ENCODE measurements at regions not wholly inside any gene's neighbourhood (a gene's known extent, or its start where the extent isn't known, plus 50 kb on each side); places are given as distances from the start of the nearest gene placed in this dataset.

- DNase-seq = no peak
These were observed 134.8 kb downstream of the TMEM174 start for GRCh38 chr5:73307645-73308355.

DNA sequence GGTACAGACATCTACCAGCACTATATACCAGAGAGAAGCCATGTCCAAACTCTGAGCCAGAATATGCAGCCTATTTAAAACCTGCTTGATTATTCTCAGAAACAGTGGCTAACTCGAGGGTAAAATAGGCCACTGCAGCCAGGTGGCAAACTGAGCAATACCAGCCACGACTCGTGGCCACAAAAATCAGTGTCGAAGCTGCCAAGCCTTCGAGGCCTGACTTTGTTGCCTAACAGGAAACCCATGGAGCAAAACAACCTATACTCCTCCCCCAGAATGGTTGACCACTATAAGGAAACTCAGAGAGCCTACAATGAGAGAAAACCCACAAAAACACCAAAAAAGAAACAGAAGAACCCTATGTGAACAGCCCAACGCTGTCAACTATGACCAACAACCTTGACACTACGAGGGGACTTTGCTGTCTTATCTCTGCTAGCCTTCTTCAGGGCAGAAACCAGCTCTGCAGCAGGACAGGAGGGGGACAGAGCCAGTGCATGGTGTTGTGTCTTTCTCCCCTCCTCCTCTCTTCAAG lies 133.8 kb downstream of the TMEM174 start:
- no peak for DNase-seq

DNA sequence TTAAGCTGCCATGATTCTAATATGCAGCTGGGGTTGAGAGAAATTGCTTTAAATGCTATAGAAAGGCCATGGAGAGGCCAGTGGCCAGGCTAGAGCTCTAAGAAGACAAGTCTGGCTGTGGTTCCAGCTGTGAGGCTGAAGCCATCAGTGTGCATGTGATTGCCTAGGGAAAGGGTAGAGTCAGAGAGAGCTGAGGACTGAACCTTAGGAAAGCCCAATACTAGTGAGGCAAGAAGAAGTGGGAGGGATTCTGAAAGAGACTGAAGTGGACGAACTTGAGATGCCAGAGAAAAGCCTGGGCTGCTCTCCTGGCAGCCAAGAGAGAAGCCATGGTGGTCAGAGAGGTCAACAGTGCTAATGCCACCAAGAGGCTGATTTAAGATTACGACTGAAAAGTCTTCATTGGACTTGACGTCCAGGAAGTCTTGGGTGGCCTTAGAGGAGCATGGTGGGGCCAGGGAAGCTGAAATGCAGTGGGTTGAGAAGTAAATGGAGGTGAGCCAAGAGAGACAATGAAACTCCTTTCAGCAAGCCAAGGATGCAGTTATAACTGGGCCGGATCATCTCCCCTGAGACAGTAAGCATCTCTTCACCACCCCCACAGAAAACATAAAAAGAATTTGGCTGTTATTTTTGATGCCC lies 133.2 kb downstream of the TMEM174 start:
- DNase-seq = no peak

- DNase-seq = no peak
These were observed 132.4 kb downstream of the TMEM174 start for GRCh38 chr5:73305386-73305785.

DNA sequence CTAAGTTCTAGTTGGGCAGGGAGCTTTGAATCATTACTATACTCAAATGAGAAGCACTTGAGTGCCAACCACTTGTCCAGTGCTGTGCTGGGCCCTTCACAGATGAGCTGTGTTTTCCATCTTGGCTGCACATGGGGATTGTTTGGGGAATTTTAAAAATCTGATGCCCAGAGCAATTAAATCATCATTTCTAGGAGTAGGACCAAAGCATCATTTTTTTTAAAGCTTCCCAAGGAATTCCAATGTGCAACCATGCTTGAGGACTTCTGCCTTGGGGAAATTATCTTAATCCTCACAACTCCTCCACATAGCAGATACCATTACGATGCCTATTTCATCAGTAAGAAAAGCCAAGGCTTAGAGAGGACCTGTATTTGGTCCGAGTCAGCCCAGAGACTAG lies 131.4 kb downstream of the TMEM174 start:
- no peak for DNase-seq

DNA sequence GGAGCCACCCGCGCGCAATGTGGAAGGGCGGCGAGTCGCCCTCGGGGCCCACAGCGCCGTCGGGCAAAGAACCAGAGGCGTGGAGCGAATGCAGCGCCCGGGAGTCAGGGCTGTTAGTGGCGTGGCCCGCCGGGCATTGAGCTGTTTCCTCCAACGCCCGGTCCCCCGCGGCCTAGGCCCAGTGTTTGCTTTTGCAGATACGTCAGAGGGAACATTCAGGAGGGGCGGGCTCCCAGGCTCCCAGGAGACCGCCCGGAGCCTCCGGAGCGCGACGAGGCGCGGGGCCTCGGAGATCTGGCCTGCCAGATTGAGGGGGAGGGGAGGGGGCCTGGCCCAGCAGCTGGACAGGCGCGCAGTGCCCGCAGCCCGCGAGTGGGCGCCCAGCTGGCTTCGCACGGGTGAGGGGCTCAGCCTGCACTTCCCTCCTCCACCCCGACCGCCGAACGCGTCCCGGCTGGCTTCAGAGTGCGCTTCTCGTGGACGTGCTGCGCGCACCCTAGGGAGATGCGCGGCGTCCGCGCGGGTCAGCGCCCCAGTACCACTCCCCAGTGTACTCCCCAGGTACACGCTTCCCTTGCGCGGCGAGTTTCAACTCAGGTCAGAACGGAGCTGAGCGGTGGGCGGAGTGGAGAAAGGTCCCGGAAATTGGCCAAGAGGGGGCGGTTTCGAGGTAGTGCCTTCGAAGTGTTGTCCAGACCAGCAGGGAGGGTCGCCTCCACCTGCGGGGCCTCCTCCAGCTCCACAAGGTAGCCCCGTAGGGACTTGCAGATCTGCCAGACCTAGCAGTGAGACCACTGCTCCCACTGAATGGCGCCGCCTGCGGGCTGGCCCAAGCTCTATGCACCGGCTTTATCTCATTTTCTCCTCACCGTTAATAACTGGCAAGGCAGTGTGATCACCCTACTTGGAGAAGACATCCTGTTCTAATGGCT lies 130.4 kb downstream of the TMEM174 start:
- peak in 1 of 2 experiments; percentile 40 for DNase-seq

DNA sequence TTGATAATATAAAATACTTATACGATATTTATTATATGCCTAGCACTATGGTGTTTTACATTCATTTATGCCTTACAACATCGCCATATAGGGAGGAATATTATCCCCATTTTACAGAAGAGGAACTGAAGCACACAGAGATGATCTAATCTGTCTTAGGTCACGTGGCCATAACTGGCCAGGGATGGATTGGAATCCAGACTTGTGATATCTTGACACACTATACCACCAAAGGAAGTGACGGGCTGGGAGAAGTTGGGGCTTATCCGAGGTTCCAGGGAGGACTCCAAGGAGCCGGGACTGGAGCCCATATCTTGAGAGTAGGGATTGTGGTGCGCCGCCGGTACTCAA lies 129.8 kb downstream of the TMEM174 start:
- no peak for DNase-seq

DNA sequence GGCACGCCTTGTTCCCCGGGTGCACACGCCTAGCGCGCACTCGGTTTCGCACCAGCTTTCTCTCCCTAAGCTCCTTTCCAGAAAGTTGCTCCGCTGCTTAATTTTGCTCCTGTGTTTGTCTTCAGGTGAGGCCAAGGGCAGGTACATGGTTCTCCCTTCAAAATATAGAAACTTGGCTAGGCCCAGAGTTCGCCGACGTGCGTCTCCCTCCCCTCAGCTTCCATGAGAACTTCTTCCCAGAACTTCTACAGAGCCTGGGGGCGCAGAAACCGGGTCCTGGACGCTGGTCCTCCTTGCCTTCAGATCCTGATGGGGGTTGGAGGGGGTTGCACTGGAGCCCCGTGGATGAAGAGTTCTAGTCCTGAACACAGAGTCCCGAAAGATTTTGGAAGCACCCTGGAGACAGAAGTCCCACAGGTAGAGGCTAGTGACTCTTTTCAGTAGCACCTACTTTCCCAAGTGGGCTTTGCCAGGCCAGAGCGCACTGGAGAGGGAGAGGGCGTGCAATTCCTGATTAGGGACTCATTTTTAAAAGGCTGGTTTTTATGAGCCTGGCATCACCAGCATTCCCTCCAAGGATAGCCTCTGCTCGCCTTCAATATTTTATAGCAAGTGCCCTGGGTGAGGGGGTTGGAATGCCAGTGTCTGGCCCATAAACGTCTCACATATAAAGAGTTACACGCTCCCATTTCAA lies 128.4 kb downstream of the TMEM174 start:
- no peak for DNase-seq

DNA sequence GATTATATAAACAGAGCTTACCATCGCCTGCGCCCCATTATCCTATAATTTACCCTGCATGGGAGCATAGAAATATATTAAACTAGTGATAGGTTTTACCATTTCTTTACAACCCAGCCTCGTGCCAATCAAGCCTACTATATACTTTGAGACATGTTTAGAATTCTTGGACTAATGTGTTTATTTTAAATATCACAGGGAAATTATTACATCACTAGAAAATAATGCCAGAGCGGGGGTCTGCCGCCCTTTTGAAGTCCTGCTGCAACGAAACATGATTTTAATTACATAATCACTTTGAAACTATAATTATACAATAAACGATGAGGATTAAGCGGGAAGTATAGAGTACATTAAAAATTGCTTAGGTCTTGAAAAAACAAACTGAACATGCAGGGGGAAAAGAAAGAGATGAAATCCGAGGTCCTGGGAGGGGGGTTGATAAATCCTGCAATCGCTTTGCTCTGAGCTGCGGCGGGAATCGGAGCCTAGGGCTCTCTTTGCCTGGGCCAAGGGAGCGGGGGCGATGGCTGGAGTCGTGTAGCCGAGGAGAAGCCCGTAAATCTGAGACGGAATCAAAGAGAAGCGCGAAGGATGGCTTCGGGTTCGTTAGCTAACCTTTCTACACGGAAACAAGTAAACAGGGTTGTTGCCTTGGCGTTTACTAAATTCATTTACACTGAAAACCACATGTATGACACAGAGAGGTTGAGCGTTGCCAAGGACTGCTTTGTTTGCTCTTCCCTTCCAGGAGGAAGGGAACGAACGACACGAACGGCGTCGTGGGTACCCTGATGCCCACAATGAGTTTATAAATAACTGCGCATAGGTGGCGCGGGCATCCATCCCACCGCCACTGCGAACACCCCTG lies 127.6 kb downstream of the TMEM174 start:
- DNase-seq = no peak

DNA sequence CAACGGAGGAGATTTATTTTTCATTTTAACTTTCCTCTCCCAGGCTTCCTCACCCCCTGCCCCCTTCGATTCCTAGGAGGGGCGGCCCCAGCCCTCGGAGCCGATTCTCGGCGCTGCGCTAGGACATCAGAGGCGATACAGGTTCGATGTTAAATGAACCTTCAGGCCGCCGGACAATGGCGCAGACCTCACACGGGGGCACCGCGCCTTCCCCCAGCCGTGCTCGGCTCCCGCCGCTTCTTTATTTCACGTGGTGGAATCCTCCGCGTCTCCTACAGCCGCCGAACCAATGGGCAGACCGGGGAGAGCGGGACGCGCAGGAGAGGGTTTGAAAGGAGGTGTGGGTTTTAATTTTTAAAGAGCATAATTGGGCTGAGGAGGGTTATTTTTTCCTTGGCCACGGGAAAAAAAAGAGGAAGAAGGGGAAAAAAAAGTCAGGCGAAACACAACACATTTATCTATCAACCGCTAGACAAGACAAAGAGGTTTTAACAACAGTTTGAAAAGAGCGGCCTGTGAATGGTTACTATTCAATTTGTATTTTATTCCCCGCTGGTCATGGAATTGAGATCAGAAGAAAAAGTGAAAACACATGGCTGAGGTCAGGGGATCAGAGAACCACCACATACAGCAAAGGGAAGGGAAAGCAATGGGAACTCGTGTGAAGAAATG lies 126.8 kb downstream of the TMEM174 start:
- DNase-seq = no peak

DNA sequence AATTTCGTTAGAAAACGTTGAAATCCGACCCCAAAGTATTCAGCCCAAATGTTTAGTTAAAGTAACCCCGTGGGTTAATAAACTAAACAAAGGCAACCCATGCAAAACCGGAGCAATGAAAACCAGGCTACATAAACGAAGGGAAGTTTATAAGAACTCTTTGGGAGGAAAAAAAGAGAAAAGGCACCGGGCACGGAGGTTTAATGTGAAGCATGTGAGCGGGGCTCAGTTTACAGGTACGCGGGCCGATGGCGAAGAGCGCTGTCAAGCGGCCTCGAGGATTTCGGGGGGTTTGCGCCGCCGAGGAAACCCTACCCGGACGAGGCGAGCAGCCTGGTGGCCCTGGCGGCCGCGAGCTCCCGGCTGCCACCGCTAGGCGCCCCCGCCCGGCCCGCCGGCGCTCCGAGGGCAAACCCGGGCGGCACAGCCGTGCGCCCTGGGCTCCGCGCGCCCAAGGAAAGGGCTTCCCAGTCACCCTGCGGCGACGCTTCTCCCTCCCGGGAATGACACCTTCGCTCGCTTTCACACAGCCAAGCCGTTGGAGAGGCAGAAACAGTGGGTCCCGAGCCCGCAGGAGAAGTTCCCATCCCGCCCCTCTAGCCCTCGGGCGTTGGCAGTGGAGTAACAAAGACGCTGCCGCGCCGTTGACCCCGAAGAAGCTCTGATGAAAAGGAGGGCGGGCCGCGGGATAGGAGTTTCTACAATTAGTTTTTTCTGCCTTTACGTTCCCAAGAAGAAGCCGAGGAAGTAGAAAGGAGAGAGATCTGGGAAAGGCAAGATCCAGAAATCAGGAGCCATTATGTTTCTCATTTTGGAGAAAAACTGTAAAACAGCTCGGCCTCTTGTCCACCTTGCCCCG lies 126.0 kb downstream of the TMEM174 start:
- peak; percentile 8 to 70 for DNase-seq

GRCh38 chr5:73298251-73298771 lies 125.3 kb downstream of the TMEM174 start:
- DNase-seq = no peak

DNA sequence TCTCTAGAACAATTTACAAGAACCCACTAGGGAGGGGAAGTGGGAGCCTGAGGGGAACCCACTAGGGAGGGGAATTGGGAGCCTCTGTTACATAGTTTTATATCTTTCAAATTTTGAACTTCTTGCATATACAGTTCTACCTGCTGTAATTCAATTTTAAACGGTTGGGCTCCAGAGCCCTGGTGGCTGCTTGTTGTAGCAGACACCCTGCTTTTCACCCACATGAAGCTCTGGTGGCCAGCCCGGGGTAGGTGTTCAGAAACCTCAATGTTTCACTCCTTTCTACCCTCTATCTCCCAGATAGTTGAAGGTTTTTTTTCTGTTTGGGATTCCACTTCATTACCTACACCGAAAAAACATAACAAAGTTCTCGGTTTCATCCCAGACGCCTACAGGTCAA lies 124.4 kb downstream of the TMEM174 start:
- no peak for DNase-seq

DNA sequence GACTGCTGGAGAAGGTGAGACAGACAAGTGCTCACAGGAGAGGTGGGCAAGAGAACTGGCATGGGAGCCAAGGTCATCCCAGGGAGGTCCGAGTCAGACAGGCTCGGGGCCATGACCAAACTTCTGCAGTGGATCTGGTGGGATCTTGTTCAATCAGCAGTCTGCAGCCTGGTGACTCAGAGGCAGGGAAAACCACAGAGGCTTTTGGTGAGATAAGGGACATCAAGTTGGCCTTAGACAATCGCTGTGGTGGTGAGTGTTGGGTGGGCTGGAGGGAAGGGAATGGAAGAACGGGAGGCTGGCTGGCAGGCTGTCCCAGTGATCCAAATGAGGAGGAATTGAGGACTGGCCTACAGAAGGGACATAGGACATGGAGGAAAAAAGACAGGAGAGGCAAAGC lies 123.8 kb downstream of the TMEM174 start:
- DNase-seq = no peak

GRCh38 chr5:73295921-73296320 lies 122.9 kb downstream of the TMEM174 start:
- no peak for DNase-seq

DNA sequence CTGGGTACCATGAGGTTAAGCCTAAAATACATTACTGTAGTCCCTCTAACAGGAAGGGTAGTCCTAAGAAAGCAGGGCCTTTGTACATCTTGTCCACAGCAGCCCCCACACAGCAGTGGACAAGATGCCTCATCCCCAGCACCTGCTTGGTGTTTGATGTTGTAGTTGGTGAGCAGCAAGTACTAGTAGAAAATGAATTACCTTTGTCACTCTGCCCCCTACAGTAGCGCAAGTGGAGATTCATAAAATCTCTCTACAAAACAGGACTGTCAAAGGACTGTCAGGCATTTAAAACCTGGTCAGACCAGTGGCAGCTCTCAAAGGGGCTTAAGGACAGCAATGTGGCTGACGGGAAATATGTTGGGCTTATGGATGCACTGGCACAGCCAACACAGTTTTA lies 122.5 kb downstream of the TMEM174 start:
- peak in 1 of 2 experiments; percentile 38 for DNase-seq

DNA sequence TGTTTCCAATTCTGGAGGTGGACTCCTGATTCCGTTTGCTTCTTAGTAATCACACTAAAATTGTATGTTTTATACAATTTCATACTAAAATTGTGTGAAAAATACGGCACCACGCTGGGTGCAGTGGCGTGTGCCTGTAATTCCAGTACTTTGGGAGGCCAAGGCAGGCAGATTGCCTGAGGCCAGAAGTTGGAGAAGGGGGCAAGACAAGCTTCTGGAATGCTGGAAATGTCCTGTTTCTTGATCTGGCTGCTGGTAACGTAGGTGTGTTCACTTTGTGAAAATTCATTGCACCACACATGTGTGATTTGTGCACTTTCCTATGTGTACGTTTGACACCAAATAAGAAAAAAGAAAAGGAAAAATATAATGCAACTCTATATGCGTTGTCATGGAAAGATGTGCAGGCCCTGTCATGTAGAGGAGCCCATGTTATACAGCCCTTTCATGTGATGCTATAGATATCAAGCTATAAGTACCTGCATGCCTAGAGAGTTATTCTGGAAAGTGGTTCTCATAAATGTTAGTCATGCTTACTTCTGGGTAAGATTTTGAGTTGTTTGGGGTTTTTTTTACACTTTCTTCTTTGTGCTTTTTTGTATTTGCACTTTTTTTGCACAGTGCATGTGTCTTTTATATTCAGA lies 119.9 kb downstream of the TMEM174 start:
- no peak for DNase-seq

DNA sequence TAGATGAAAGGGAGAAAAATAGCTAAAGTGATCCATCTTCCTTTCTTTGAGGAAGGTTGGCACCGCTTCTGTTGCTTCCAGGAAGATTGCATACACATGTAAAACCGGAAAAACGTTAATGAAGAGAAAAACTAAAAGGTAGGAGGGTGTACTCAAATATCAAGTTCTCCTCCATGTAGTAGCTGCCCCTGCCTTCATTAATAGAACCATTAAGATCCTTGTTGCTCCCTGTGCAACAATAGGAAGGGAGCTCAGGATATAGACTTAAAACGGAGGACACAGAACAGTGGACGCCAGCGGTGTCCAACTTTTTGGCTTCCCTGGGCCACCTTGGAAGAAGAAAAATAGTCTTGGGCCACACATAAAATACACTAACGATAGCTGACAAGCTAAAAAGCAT lies 118.9 kb downstream of the TMEM174 start:
- DNase-seq = no peak

GRCh38 chr5:73290242-73290641 lies 117.2 kb downstream of the TMEM174 start:
- DNase-seq = no peak
